Stimulated activated CD4-positive, alpha-beta T cell treated with anti-CD3 and anti-CD28 coated beads, Interleukin-12 subunit alpha, Interleukin-12 subunit beta, amount 100 ng/mL, for 24 hours (primary cell): ENCODE measurements at regions not wholly inside any gene's neighbourhood (a gene's known extent, or its start where the extent isn't known, plus 50 kb on each side); places are given as distances from the start of the nearest gene placed in this dataset.
"Not testable (repeated sequence)": the region's sequence is repeated elsewhere in the genome, so short reads cannot be mapped to it uniquely, and the experiment has no call there.

Source experiments
- DNase-seq, 2 experiments: peaks; one replicate each; pipeline ENCODE4 v3.0.0-alpha.2; 2020; ENCODE audit warnings: low read depth in 2 of 2

DNA sequence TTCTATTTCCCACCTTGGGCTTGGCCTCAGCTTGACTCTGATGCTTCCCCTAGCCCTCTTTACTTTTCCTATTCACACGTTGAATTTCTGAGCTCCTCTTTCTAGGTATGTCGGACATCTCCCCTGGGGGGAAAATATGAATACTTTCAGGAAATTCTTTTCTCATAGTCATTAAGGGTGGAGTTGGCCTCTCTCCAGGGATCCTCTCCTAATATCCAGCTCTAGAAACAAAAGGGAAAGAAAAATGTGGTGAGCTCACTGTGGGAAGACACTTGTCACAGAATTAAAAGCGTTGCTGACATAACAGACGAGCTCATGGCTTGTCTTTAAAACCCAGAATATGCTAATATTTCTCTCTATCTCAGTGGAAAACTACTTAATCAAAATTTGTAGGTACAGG is 132.7 kb upstream of the MEX3C start:
- DNase-seq, result no peak

DNA sequence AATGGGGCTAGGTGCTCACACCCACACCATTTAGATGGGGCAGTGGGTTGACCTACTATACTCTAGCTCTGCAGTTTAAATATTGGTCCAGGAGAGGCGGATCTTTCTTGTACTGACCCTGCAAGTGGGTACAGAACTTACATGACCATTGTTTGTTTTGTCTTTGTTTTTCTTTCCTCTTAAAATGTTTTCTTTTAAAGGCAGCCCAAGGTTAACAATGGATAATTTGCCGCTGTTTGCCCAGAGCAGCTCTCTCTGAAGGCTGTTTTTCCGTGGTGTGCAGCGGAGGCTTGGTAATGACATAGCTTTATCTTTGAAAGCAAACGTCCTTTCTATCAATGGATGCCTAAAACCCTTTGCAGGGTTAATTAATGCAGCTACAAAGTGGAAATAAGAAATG is 133.3 kb upstream of the MEX3C start:
- DNase-seq, result no peak

GRCh38 chr18:51337406-51337805 is 139.9 kb upstream of the MEX3C start:
- no peak for DNase-seq

DNA sequence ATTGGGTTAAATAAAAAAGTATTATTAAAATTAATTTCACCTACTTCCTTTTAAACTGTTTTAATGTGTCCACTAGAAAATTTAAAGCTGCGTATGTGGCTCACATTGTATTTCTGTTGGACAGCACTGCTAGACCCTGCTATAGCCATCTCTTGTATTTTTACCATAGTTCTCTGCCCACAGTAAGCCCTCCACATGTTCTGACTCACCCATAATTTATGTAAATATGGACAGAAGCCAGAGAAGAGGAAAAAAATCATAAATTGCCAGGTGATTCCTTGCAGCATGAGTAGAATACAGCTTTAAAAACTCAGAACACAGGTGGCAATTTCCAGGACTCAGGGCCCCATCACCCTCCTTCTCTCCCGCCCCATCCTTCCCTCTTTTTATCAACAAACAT is 142.4 kb upstream of the MEX3C start:
- no peak for DNase-seq

DNA sequence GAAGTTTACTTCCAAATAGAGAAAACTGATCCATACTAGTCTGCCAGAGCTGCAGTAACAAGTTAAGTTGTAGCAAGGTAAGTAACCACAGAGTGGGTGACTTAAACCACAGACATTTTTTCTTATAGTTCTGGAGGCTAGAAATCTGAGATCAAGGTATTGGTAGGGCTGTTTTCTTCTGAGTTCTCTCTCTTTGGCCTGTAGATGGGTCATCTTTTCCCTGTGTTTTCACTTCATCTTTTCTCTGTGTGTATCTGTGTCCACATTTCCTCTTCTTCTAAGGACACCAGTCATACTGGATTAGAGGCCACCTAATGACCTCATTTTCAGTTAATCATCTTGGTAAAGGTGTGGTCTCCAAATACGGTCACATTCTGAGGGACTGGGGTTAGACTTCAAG is 142.9 kb upstream of the MEX3C start:
- DNase-seq, result no peak

- DNase-seq, result peak; percentile 7 to 11
Observed at GRCh38 chr18:51342815-51343214, 145.3 kb upstream of the MEX3C start.

DNA sequence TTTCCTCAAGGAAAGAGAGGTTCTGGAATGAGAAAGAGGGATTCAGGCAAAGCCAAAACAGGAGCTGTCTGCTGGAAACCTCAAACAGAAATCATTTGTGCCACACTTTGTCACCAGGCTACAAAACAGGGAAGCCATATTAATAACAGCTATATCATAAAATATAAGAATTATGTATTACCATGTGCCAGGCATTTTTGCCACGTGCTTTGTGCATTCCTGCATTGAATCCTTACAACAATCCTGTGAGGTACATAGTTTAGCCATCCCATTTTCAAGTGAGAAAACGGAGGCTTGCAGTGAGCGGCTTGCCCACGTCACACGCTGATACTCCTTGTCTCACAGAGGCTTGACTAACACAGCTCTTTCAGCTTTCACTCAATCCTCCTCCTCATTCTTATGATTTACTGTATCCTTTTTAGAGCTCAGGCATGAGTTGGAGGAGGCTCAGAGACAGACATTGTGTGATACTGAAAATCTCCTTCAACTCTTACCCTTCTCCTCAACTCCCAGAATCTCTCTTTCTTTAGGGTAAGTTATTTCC is 148.4 kb upstream of the MEX3C start:
- no peak for DNase-seq

GRCh38 chr18:51346404-51346803 is 148.9 kb upstream of the MEX3C start:
- no peak for DNase-seq

- DNase-seq, result no peak
Observed at GRCh38 chr18:51350081-51350480, 152.6 kb upstream of the MEX3C start.

GRCh38 chr18:51355841-51356240 is 158.4 kb upstream of the MEX3C start:
- DNase-seq, result no peak

- DNase-seq, result not testable (repeated sequence)
Observed at GRCh38 chr18:51360301-51360700, 162.8 kb upstream of the MEX3C start.

- no peak for DNase-seq
Observed at GRCh38 chr18:51361130-51361860, 163.8 kb upstream of the MEX3C start.

DNA sequence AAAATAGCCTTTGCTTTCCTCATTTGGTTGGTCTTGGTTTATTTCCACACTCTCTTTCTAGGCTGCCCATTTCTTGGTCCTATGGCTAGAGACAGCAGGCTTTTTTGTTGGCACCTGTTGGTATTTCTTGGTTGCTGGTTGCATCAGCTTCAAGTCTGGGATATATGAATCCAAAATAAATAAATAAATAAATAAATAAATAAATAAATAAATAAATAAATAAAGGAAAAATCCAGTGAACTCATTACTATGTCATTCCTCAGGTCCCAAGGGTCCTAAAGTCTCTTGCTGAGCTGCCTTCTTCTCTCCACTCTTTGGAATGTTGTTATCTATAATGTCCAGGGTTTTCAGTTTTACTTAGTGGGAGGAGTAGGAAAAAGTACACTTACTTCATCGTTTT is 165.9 kb upstream of the MEX3C start:
- DNase-seq, result no peak

- no peak for DNase-seq
Observed at GRCh38 chr18:51370996-51371395, 173.5 kb upstream of the MEX3C start.

DNA sequence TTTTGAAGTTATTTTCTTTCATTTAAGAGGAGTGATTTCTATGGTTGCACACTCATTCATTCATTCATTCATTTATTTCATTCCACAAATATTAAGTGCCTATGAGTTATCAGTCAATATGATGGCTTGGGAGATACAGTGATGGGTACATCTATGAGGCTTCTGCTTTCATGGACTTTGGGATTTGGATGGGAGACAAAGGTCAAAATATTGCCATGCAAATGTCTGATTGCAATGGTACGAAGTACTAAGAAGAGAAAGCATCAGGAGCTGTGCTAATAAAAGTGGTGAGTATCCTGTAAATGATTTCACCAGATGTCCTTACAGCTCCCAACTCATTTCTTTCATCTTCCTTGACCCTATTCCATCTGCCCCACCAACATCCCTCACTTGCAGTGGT is 174.4 kb upstream of the MEX3C start:
- no peak for DNase-seq

DNA sequence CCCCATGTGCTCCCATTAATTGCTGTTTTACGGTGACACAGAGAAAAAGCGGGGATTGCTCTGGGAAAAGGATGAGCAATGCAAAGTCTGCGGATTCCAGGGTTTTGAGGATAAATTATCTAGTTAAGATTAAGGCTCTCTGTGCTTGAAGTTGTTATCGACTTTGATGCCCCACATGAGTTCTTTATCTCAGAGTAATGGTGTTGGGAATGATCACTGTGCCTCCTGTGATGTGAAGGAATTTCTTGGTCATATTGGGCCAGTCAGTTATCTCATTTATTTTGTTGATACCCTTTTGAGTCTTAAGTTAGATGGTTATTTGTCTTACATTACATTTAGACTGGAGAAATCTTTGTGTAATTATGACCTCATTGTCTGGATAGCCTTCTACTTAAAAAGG is 184.6 kb upstream of the MEX3C start:
- no peak for DNase-seq

GRCh38 chr18:51383116-51383515 is 185.6 kb upstream of the MEX3C start:
- no peak for DNase-seq

- DNase-seq, result no peak
Observed at GRCh38 chr18:51383711-51384110, 186.2 kb upstream of the MEX3C start.

GRCh38 chr18:51385270-51385669 is 187.8 kb upstream of the MEX3C start:
- no peak for DNase-seq

DNA sequence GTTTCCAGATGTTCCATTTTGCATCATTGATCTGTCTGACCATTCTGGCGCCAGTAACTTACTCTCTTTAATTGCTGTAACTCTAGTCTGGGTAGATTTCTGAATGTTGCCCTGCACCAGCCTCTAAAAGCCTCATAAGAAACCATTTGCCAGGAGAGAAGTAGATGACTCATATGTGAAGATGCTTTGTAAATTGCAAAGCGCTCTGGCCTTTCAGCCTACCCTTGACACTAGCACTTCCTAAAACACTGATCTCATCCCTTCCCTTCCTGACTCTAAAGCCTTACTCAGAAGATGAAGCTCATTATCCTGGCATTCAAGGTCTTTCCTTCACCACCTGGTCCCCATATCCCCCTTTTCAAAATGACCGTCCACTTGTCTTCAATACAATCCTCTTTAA is 193.2 kb upstream of the MEX3C start:
- DNase-seq, result no peak

- no peak for DNase-seq
Observed at GRCh38 chr18:51391215-51391614, 193.7 kb upstream of the MEX3C start.

DNA sequence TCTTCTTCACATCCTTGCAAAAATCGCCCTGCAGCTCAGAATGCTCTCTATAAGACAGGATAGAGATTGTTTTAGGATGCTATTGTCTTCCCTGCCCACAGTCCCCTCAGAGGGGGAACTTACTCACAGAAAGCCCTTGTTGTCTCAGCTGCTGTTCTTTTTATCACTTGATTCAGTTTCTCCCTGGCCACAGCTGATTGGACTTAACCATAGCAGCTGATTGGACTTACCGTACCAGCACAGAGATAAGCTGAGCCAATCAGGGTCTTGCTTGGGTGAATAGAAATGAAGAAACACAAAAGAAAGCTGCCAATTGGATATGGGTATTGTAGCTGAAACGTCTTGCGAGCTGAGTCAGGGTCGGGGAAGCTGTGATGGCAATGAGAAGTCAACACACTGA is 194.2 kb upstream of the MEX3C start:
- no peak for DNase-seq

DNA sequence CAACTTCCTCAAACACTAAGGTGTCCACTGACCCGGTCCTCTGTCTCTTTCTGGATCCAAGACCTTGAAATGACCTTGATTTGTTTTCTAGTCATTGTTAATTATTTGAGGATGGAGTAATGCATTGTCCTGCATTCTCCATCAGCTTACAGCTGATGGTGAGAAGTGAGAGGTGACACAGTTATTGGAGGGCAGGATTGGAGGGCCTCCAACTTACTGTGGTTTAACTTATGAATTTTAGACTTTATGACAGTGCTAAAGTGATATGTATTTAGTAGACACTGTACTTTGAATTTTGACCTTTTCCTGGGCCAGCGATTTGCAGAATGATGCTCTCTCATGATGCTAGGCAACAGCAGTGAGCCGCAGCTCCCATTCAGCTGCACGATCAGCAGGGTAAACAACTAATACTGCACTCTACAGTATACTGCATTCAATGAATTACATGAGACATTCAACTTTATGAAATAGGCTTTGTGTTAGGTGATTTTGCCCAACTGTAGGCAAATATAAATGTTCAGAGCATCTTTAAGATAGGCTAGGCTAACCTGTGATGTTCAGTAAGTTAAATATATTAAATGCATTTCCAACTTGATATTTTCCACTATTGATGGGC is 200.0 kb upstream of the MEX3C start:
- DNase-seq, result no peak

DNA sequence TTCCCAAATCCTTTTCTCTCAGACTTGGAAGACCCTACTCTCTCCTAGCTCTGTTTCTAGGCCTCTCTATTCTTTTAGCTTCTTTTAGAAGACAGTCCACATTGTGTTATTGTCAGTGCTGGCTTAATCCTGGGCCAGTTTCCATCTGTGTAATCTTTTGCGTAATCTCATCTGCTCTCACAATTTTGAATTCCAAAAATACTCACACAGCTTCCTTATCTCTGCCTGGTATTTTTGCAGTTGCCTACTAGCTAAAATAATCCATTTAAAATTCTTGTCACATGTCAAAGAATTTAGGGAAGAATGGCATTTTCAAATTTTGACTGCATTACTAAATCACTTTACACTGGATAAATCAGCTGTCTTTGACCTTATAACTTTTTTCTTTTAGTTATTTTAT is 200.6 kb upstream of the MEX3C start:
- no peak for DNase-seq
